ENCODE measurements at regions not wholly inside any gene's neighbourhood (a gene's known extent, or its start where the extent isn't known, plus 50 kb on each side); places are given as distances from the start of the nearest gene placed in this dataset.
A peak's percentile ranks its signal among the peaks of the same experiment; 100 is the strongest.

- DNase-seq (ENCODE audit: low read depth) = no peak
Observed at GRCh38 chr14:61108496-61109141, 127.6 kb downstream of the SLC38A6 start.

- no peak for DNase-seq (ENCODE audit: low read depth)
Observed at GRCh38 chr14:61107869-61108493, 126.9 kb downstream of the SLC38A6 start.

GRCh38 chr14:61106959-61107641, 126.1 kb downstream of the SLC38A6 start:
- DNase-seq (ENCODE audit: low read depth) = no peak

- no peak for DNase-seq (ENCODE audit: low read depth)
Observed at GRCh38 chr14:61106271-61106958, 125.4 kb downstream of the SLC38A6 start.

GRCh38 chr14:61104358-61104757, 123.3 kb downstream of the SLC38A6 start:
- DNase-seq (ENCODE audit: low read depth) = no peak

GRCh38 chr14:61103541-61104339, 122.7 kb downstream of the SLC38A6 start:
- peak; percentile 97 for DNase-seq (ENCODE audit: low read depth)

GRCh38 chr14:61102549-61103466, 121.8 kb downstream of the SLC38A6 start:
- no peak for DNase-seq (ENCODE audit: low read depth)
